K562 (cell line): ENCODE measurements at regions not wholly inside any gene's neighbourhood (a gene's known extent, or its start where the extent isn't known, plus 50 kb on each side); places are given as distances from the start of the nearest gene placed in this dataset.

Experiments
- ZNF165 ChIP-seq: fragments of 250-450 bp; sonication (Bioruptor Pico); IDR thresholded peaks from 2 replicates; pipeline ENCODE4 v1.4.0; 2020; ENCODE audit warnings: borderline replicate concordance
- TF ChIP-seq, protein P1 (sequence below): fragments of 200-600 bp; sonication (generic); IDR thresholded peaks from one replicate; pipeline ENCODE4 v1.6.1; 2012; ENCODE audit warnings: mild to moderate bottlenecking, low read depth, low read length, inconsistent platforms

DNA sequence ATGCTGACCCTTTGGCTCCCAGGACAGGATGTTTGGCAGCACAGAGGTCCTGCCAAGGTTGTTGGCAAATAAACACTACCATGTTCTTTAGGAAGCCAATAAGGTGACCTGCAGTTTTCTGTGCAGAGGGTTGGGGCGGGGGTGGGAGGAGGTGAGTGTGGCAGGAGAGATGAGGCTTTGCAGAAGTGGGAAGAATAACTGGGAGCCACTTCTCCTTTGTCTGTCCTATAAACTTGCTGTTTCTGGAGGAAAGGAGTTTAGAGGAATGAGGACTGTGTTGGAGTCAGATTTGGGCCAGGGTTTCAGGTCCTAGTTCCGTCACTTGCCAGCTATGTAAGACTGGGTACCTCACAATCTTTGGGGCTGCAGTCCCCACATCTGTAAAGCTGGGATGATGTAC lies 187.6 kb upstream of the SPRED2 start (continued):
- TF ChIP-seq, protein P1, sequence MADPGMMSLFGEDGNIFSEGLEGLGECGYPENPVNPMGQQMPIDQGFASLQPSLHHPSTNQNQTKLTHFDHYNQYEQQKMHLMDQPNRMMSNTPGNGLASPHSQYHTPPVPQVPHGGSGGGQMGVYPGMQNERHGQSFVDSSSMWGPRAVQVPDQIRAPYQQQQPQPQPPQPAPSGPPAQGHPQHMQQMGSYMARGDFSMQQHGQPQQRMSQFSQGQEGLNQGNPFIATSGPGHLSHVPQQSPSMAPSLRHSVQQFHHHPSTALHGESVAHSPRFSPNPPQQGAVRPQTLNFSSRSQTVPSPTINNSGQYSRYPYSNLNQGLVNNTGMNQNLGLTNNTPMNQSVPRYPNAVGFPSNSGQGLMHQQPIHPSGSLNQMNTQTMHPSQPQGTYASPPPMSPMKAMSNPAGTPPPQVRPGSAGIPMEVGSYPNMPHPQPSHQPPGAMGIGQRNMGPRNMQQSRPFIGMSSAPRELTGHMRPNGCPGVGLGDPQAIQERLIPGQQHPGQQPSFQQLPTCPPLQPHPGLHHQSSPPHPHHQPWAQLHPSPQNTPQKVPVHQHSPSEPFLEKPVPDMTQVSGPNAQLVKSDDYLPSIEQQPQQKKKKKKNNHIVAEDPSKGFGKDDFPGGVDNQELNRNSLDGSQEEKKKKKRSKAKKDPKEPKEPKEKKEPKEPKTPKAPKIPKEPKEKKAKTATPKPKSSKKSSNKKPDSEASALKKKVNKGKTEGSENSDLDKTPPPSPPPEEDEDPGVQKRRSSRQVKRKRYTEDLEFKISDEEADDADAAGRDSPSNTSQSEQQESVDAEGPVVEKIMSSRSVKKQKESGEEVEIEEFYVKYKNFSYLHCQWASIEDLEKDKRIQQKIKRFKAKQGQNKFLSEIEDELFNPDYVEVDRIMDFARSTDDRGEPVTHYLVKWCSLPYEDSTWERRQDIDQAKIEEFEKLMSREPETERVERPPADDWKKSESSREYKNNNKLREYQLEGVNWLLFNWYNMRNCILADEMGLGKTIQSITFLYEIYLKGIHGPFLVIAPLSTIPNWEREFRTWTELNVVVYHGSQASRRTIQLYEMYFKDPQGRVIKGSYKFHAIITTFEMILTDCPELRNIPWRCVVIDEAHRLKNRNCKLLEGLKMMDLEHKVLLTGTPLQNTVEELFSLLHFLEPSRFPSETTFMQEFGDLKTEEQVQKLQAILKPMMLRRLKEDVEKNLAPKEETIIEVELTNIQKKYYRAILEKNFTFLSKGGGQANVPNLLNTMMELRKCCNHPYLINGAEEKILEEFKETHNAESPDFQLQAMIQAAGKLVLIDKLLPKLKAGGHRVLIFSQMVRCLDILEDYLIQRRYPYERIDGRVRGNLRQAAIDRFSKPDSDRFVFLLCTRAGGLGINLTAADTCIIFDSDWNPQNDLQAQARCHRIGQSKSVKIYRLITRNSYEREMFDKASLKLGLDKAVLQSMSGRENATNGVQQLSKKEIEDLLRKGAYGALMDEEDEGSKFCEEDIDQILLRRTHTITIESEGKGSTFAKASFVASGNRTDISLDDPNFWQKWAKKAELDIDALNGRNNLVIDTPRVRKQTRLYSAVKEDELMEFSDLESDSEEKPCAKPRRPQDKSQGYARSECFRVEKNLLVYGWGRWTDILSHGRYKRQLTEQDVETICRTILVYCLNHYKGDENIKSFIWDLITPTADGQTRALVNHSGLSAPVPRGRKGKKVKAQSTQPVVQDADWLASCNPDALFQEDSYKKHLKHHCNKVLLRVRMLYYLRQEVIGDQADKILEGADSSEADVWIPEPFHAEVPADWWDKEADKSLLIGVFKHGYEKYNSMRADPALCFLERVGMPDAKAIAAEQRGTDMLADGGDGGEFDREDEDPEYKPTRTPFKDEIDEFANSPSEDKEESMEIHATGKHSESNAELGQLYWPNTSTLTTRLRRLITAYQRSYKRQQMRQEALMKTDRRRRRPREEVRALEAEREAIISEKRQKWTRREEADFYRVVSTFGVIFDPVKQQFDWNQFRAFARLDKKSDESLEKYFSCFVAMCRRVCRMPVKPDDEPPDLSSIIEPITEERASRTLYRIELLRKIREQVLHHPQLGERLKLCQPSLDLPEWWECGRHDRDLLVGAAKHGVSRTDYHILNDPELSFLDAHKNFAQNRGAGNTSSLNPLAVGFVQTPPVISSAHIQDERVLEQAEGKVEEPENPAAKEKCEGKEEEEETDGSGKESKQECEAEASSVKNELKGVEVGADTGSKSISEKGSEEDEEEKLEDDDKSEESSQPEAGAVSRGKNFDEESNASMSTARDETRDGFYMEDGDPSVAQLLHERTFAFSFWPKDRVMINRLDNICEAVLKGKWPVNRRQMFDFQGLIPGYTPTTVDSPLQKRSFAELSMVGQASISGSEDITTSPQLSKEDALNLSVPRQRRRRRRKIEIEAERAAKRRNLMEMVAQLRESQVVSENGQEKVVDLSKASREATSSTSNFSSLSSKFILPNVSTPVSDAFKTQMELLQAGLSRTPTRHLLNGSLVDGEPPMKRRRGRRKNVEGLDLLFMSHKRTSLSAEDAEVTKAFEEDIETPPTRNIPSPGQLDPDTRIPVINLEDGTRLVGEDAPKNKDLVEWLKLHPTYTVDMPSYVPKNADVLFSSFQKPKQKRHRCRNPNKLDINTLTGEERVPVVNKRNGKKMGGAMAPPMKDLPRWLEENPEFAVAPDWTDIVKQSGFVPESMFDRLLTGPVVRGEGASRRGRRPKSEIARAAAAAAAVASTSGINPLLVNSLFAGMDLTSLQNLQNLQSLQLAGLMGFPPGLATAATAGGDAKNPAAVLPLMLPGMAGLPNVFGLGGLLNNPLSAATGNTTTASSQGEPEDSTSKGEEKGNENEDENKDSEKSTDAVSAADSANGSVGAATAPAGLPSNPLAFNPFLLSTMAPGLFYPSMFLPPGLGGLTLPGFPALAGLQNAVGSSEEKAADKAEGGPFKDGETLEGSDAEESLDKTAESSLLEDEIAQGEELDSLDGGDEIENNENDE: no peak
- no peak for TF ChIP-seq ZNF165 (CRISPR knock-in tag)
